ENCODE measurements at regions not wholly inside any gene's neighbourhood (a gene's known extent, or its start where the extent isn't known, plus 50 kb on each side); places are given as distances from the start of the nearest gene placed in this dataset.

DNA sequence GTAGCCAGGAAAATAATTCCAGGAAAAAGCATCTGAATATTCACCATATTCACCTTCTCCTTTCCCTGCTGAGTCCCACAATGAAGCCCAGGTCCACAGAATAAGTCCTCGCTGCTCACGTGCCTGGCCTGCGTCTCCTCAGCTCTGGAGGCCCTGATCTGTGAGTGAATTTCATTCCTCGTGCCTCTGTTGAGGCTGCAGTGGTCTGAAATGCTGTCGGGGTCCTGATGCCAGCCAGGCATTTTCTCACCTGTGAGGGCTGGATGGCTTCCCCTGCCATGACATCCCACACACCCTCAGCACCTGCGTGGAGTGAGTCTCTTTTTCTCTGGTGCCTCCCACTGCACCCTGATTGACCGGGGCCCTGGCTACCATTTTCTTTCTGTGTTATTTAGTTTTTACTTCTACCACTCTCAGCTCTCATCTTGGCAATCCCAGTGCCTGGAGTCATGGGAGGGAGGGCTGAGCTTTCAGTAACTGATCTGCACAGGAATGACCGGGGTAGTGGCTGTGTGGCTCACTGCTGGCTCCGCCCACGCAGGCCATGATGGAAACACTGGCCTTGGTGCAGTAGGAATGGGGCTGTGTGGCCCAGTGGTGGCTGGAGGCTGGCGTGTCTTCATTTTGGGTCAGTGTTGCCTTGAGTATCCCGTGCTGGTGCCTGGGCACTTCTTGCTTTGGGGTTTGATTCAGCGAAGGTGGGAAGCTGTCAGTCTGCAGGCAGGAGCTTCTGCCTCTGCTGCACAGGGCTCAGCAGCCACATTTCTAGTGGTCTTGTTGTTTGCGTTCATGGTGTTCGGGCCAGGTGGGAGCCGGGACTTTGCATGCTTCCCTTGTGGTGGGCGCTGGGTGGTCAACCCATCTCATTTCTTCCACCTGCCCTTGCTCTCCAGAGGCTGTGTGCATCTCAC is 807.2 kb downstream of the TBC1D22A start (continued):
- TF ChIP-seq EGR1 (IDR thresholded peaks at IDR 0.05; ENCODE audit: low read depth), result no peak

DNA sequence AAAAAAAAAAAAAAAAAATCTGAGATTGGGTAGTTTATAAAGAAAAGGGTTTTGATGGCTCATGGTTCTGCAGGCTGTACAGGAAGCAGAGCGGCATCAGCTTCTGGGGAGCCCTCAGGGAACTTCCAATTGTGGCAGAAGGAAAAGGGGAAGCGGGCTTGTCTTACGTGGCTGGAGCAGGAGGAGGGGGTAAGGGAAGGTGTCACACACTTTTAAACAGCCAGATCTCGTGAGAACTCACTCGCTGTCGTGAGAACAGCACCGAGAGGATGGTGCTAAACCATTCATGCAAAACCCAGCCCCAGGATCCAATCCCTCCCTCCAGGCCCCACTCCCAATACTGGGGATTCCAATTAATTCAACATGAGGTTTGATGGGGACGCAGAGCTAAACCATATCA is 806.2 kb downstream of the TBC1D22A start:
- intact Hi-C loops (cut with micrococcal nuclease), result no loop called here
- BruUV-seq (replicated peaks), result no TSS peak
- no peak for TF ChIP-seq FOSL1 (IDR thresholded peaks at IDR 0.05; ENCODE audit: low read depth)
- TF ChIP-seq SRF (IDR thresholded peaks at IDR 0.05; ENCODE audit: low read depth), result no peak
- TF ChIP-seq, protein P1, sequence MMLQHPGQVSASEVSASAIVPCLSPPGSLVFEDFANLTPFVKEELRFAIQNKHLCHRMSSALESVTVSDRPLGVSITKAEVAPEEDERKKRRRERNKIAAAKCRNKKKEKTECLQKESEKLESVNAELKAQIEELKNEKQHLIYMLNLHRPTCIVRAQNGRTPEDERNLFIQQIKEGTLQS (IDR thresholded peaks at IDR 0.05), result no peak
- no peak for TF ChIP-seq SP1 (IDR thresholded peaks at IDR 0.05; ENCODE audit: low read depth)
- TF ChIP-seq CBX3 (IDR thresholded peaks at IDR 0.05; ENCODE audit: low read depth), result no peak
- TF ChIP-seq, protein P2, sequence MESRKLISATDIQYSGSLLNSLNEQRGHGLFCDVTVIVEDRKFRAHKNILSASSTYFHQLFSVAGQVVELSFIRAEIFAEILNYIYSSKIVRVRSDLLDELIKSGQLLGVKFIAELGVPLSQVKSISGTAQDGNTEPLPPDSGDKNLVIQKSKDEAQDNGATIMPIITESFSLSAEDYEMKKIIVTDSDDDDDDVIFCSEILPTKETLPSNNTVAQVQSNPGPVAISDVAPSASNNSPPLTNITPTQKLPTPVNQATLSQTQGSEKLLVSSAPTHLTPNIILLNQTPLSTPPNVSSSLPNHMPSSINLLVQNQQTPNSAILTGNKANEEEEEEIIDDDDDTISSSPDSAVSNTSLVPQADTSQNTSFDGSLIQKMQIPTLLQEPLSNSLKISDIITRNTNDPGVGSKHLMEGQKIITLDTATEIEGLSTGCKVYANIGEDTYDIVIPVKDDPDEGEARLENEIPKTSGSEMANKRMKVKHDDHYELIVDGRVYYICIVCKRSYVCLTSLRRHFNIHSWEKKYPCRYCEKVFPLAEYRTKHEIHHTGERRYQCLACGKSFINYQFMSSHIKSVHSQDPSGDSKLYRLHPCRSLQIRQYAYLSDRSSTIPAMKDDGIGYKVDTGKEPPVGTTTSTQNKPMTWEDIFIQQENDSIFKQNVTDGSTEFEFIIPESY (IDR thresholded peaks at IDR 0.05; ENCODE audit: extremely low read depth, insufficient replicate concordance, low read length), result no peak
- TF ChIP-seq ZNF274 (IDR thresholded peaks at IDR 0.05; ENCODE audit: low read depth, low read length), result no peak
- no peak for TF ChIP-seq JUND (IDR thresholded peaks at IDR 0.05)
- no peak for TF ChIP-seq ZFX (IDR thresholded peaks at IDR 0.05)
- TF ChIP-seq, protein P3, sequence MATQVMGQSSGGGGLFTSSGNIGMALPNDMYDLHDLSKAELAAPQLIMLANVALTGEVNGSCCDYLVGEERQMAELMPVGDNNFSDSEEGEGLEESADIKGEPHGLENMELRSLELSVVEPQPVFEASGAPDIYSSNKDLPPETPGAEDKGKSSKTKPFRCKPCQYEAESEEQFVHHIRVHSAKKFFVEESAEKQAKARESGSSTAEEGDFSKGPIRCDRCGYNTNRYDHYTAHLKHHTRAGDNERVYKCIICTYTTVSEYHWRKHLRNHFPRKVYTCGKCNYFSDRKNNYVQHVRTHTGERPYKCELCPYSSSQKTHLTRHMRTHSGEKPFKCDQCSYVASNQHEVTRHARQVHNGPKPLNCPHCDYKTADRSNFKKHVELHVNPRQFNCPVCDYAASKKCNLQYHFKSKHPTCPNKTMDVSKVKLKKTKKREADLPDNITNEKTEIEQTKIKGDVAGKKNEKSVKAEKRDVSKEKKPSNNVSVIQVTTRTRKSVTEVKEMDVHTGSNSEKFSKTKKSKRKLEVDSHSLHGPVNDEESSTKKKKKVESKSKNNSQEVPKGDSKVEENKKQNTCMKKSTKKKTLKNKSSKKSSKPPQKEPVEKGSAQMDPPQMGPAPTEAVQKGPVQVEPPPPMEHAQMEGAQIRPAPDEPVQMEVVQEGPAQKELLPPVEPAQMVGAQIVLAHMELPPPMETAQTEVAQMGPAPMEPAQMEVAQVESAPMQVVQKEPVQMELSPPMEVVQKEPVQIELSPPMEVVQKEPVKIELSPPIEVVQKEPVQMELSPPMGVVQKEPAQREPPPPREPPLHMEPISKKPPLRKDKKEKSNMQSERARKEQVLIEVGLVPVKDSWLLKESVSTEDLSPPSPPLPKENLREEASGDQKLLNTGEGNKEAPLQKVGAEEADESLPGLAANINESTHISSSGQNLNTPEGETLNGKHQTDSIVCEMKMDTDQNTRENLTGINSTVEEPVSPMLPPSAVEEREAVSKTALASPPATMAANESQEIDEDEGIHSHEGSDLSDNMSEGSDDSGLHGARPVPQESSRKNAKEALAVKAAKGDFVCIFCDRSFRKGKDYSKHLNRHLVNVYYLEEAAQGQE (IDR thresholded peaks at IDR 0.05; ENCODE audit: low read depth), result no peak
- no peak for TF ChIP-seq EZH2 (IDR thresholded peaks at IDR 0.05)
- TF ChIP-seq POLR2A (IDR thresholded peaks at IDR 0.05; ENCODE audit: borderline replicate concordance, extremely low read depth, insufficient read depth, insufficient read length), result no peak
- no peak for TF ChIP-seq YY1 (IDR thresholded peaks at IDR 0.05; ENCODE audit: extremely low read depth, insufficient replicate concordance, low read depth, low read length)
- TF ChIP-seq, protein P4, sequence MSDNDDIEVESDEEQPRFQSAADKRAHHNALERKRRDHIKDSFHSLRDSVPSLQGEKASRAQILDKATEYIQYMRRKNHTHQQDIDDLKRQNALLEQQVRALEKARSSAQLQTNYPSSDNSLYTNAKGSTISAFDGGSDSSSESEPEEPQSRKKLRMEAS (IDR thresholded peaks at IDR 0.05), result no peak
- TF ChIP-seq TCF7L2 (IDR thresholded peaks at IDR 0.05; ENCODE audit: borderline replicate concordance, extremely low read depth, insufficient read depth, insufficient read length), result no peak
- TF ChIP-seq, protein P5, sequence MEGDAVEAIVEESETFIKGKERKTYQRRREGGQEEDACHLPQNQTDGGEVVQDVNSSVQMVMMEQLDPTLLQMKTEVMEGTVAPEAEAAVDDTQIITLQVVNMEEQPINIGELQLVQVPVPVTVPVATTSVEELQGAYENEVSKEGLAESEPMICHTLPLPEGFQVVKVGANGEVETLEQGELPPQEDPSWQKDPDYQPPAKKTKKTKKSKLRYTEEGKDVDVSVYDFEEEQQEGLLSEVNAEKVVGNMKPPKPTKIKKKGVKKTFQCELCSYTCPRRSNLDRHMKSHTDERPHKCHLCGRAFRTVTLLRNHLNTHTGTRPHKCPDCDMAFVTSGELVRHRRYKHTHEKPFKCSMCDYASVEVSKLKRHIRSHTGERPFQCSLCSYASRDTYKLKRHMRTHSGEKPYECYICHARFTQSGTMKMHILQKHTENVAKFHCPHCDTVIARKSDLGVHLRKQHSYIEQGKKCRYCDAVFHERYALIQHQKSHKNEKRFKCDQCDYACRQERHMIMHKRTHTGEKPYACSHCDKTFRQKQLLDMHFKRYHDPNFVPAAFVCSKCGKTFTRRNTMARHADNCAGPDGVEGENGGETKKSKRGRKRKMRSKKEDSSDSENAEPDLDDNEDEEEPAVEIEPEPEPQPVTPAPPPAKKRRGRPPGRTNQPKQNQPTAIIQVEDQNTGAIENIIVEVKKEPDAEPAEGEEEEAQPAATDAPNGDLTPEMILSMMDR (IDR thresholded peaks at IDR 0.05 in 2 of 3, conservative IDR thresholded peaks at IDR 0.05 in 1 of 3; ENCODE audit: borderline replicate concordance in 1 of 3, insufficient read depth in 1 of 3, low read depth in 2 of 3, low read length in 2 of 3), result no peak
- no peak for TF ChIP-seq CEBPB (IDR thresholded peaks at IDR 0.05; ENCODE audit: low read depth)

More for the DNA sequence above, 806.2 kb downstream of the TBC1D22A start:
- RAD21 ChIA-PET (ENCODE audit: low non-redundant PET in 1 of 2, low total read pairs in 2 of 2, uncharacterized antibody in 2 of 2, unreplicated experiment in 2 of 2), result no interaction called here
- ATAC-seq (no peak), DNase-seq (ENCODE audit: low read depth, low spot score) (no peak)
- POLR2A ChIA-PET, result no interaction called here
- Histone ChIP-seq H3K27ac (ENCODE audit: low read depth, low read length) (no peak overlapping the region), H3K27me3 (ENCODE audit: insufficient read depth, low read length) (no peaks in the 10 kb centered on the region), H3K79me2 (ENCODE audit: insufficient read depth, low read length) (no peaks in the 10 kb centered on the region), H3K9me2 (ENCODE audit: insufficient read depth) (no peaks in the 10 kb centered on the region), H2AFZ (ENCODE audit: low read depth, low read length, poor library complexity, severe bottlenecking) (no peak overlapping the region), H3K9ac (ENCODE audit: low read length) (no peak overlapping the region), H3K4me2 (ENCODE audit: low read length) (no peak overlapping the region), H3K9me3 (ENCODE audit: control insufficient read depth in 1 of 2, insufficient read depth in 1 of 2, low read depth in 1 of 2, low read length in 2 of 2) (no peaks in the 10 kb centered on the region), H3K4me3 (replicated peaks in 1 of 2; ENCODE audit: low read depth in 1 of 2, low read length in 2 of 2) (no peak overlapping the region), H3K36me3 (ENCODE audit: control insufficient read depth in 1 of 2, insufficient read depth in 2 of 2, low read length in 2 of 2) (no peaks in the 10 kb centered on the region), H4K20me1 (ENCODE audit: insufficient read depth) (no peaks in the 10 kb centered on the region), H3K4me1 (ENCODE audit: control insufficient read depth in 1 of 2, insufficient read depth in 2 of 2, low read length in 2 of 2) (no peaks in the 10 kb centered on the region)
- CTCF ChIA-PET, result no interaction called here
